ENCODE measurements at regions not wholly inside any gene's neighbourhood (a gene's known extent, or its start where the extent isn't known, plus 50 kb on each side); places are given as distances from the start of the nearest gene placed in this dataset.
A peak's percentile ranks its signal among the peaks of the same experiment; 100 is the strongest.
"Not testable (repeated sequence)": the region's sequence is repeated elsewhere in the genome, so short reads cannot be mapped to it uniquely, and the experiment has no call there.

GRCh38 chr4:149987330-149988086 lies 90.7 kb upstream of the DCLK2 start:
- peak; percentile 47 for DNase-seq

- peak; percentile 74 for DNase-seq
Observed at GRCh38 chr4:149988087-149988410, 90.2 kb upstream of the DCLK2 start.

GRCh38 chr4:149993030-149993429 lies 85.2 kb upstream of the DCLK2 start:
- DNase-seq: no peak

GRCh38 chr4:149995134-149995756 lies 83.0 kb upstream of the DCLK2 start:
- no peak for DNase-seq

- peak; percentile 35 for DNase-seq
Observed at GRCh38 chr4:149997881-149998421, 80.3 kb upstream of the DCLK2 start.

- DNase-seq: peak; percentile 87
Observed at GRCh38 chr4:149999485-150000074, 78.7 kb upstream of the DCLK2 start.

GRCh38 chr4:150001815-150002214 lies 76.4 kb upstream of the DCLK2 start:
- peak; percentile 59 for DNase-seq

- DNase-seq: no peak
Observed at GRCh38 chr4:150002561-150002960, 75.7 kb upstream of the DCLK2 start.

GRCh38 chr4:150004481-150004880 lies 73.8 kb upstream of the DCLK2 start:
- peak; percentile 75 for DNase-seq

- no peak for DNase-seq
Observed at GRCh38 chr4:150005537-150005936, 72.7 kb upstream of the DCLK2 start.

- peak; percentile 77 for DNase-seq
Observed at GRCh38 chr4:150006197-150006596, 72.0 kb upstream of the DCLK2 start.

- peak; percentile 93 for DNase-seq
Observed at GRCh38 chr4:150007512-150007911, 70.7 kb upstream of the DCLK2 start.

GRCh38 chr4:150008546-150008945 lies 69.7 kb upstream of the DCLK2 start:
- no peak for DNase-seq

GRCh38 chr4:150009533-150009932 lies 68.7 kb upstream of the DCLK2 start:
- DNase-seq: peak; percentile 35

GRCh38 chr4:150010525-150011126 lies 67.6 kb upstream of the DCLK2 start:
- peak; percentile 73 for DNase-seq

GRCh38 chr4:150012851-150013360 lies 65.3 kb upstream of the DCLK2 start:
- DNase-seq: peak; percentile 30

GRCh38 chr4:150015910-150016309 lies 62.3 kb upstream of the DCLK2 start:
- not testable (repeated sequence) for DNase-seq

GRCh38 chr4:150016621-150017020 lies 61.6 kb upstream of the DCLK2 start:
- not testable (repeated sequence) for DNase-seq

- DNase-seq: no peak
Observed at GRCh38 chr4:150018257-150018656, 60.0 kb upstream of the DCLK2 start.

GRCh38 chr4:150021483-150021882 lies 56.8 kb upstream of the DCLK2 start:
- DNase-seq: no peak

GRCh38 chr4:150023489-150023888 lies 54.8 kb upstream of the DCLK2 start:
- DNase-seq: no peak

GRCh38 chr4:150026987-150027386 lies 51.3 kb upstream of the DCLK2 start:
- not testable (repeated sequence) for DNase-seq

Measured in fibroblast of skin of abdomen (primary cell).